ENCODE measurements at regions not wholly inside any gene's neighbourhood (a gene's known extent, or its start where the extent isn't known, plus 50 kb on each side); places are given as distances from the start of the nearest gene placed in this dataset.

DNA sequence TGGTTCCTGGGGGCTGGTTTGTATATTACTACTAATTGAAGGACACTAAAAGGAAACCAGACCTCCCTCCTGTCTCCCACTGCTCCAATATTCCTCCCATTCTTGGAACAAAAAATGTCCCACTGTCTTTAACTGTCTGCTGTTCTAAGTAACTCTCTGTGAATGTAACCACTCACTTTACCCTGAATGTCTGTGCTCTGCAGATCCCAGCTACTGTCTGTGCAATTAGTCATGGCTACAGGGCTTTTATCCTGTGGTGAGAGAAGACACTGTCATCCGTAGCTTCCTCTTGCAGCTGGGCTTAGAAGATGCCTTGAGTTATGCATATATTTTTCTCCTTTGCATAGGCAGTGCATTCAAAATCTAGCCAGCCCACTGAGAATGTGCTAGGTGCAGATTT is 853.8 kb downstream of the CDH8 start:
- no peak for TF ChIP-seq CTCF (conservative IDR thresholded peaks at IDR 0.05; ENCODE audit: low read depth, low read length)
- TF ChIP-seq EZH2 (IDR thresholded peaks at IDR 0.05; ENCODE audit: low read length, unreplicated experiment): no peak
- TF ChIP-seq EZH2phosphoT487 (IDR thresholded peaks at IDR 0.05; ENCODE audit: borderline replicate concordance, low read length): no peak

Data from PC-3 (cell line).